GM23338 (cell line): ENCODE measurements at regions not wholly inside any gene's neighbourhood (a gene's known extent, or its start where the extent isn't known, plus 50 kb on each side); places are given as distances from the start of the nearest gene placed in this dataset.

Experiments
- ATAC-seq: fragments of 200-7000 bp; cut with Tn5 transposase; 3 replicates; pipeline ENCODE4 v1.9.1; 2020
- DNase-seq: peaks from one replicate; pipeline ENCODE4 v3.0.0-alpha.2; 2015; ENCODE audit warnings: low spot score
- H2AFZ ChIP-seq: fragments of 200-600 bp; sonication (generic); 2 replicates; pipeline ENCODE4 v1.8.0; 2016; ENCODE audit warnings: antibody characterized with exemption, mild to moderate bottlenecking, moderate library complexity
- H3F3A ChIP-seq: fragments of 200-600 bp; sonication (generic); replicated peaks from 2 replicates; pipeline ENCODE4 v1.8.0; 2017; ENCODE audit warnings: antibody characterized with exemption, mixed run types, low read depth
- H3K27ac ChIP-seq: fragments of 200-600 bp; sonication (generic); 2 replicates; pipeline ENCODE4 v1.6.1; 2016; ENCODE audit warnings: low read depth
- H3K27me3 ChIP-seq: fragments of 200-600 bp; sonication (generic); 2 replicates; pipeline ENCODE4 v1.8.0; 2016; ENCODE audit warnings: mild to moderate bottlenecking, mixed run types, moderate library complexity; ENCODE audit not compliant: insufficient read depth
- H3K36me3 ChIP-seq: fragments of 200-600 bp; sonication (generic); 2 replicates; pipeline ENCODE4 v1.8.0; 2016; ENCODE audit warnings: mild to moderate bottlenecking; ENCODE audit not compliant: insufficient read depth
- H3K4me1 ChIP-seq: fragments of 200-600 bp; sonication (generic); 2 replicates; pipeline ENCODE4 v1.8.0; 2016; ENCODE audit warnings: mild to moderate bottlenecking, moderate library complexity; ENCODE audit not compliant: insufficient read depth
- H3K4me2 ChIP-seq: fragments of 200-600 bp; sonication (generic); 2 replicates; pipeline ENCODE4 v1.7.1; 2017; ENCODE audit warnings: mixed run types
- H3K4me3 ChIP-seq: fragments of 200-600 bp; sonication (generic); 2 replicates; pipeline ENCODE4 v1.6.1; 2016; ENCODE audit warnings: mixed run types
- H3K79me2 ChIP-seq: fragments of 200-600 bp; sonication (generic); replicated peaks from 2 replicates; pipeline ENCODE4 v1.8.0; 2017; ENCODE audit warnings: mild to moderate bottlenecking; ENCODE audit not compliant: insufficient read depth
- H3K9me2 ChIP-seq: fragments of 200-600 bp; sonication (generic); 2 replicates; pipeline ENCODE4 v1.8.0; 2017; ENCODE audit not compliant: insufficient read depth
- H4K20me1 ChIP-seq: fragments of 200-600 bp; sonication (generic); replicated peaks from 2 replicates; pipeline ENCODE4 v1.8.0; 2017; ENCODE audit warnings: mild to moderate bottlenecking; ENCODE audit not compliant: insufficient read depth
- H3K27ac Mint-ChIP-seq: 2 replicates; pipeline ENCODE4 v1.8.0; 2020; ENCODE audit warnings: inconsistent platforms, mild to moderate bottlenecking, moderate library complexity, mixed read lengths
- H3K27me3 Mint-ChIP-seq: 3 replicates; pipeline ENCODE4 v1.8.0; 2022; ENCODE audit warnings: low read depth, mild to moderate bottlenecking, moderate library complexity, mixed read lengths, inconsistent platforms; ENCODE audit not compliant: insufficient read depth, poor library complexity
- H3K36me3 Mint-ChIP-seq: 3 replicates; pipeline ENCODE4 v1.8.0; 2021; ENCODE audit warnings: low read depth, mild to moderate bottlenecking, inconsistent platforms, moderate library complexity, mixed read lengths
- H3K4me1 Mint-ChIP-seq: 3 replicates; pipeline ENCODE4 v1.8.0; 2020; ENCODE audit warnings: mild to moderate bottlenecking, inconsistent platforms, mixed read lengths
- H3K4me3 Mint-ChIP-seq: 3 replicates; pipeline ENCODE4 v1.8.0; 2021; ENCODE audit warnings: moderate library complexity, mild to moderate bottlenecking, inconsistent platforms, mixed read lengths
- H3K9me3 Mint-ChIP-seq: 3 replicates; pipeline ENCODE4 v1.8.0; 2020; ENCODE audit warnings: moderate library complexity, mild to moderate bottlenecking, inconsistent platforms, mixed read lengths
- CTCF ChIP-seq, 2 experiments: fragments of 200-600 bp in 1 of 2; sonication (generic) in 1 of 2; conservative IDR thresholded peaks; 2 replicates each; pipeline versions ENCODE4 v1.5.1 to v1.6.1; 2016 to 2017; ENCODE audit warnings: antibody characterized with exemption in 2 of 2, low read depth in 2 of 2, mild to moderate bottlenecking in 2 of 2, moderate library complexity in 1 of 2
- EZH2 ChIP-seq: fragments of 200-600 bp; sonication (generic); IDR thresholded peaks from one replicate; pipeline ENCODE4 v1.8.0; 2017; ENCODE audit warnings: antibody characterized with exemption, mild to moderate bottlenecking, low read depth; ENCODE audit not compliant: unreplicated experiment
- EZH2phosphoT487 ChIP-seq: fragments of 200-600 bp; sonication (generic); IDR thresholded peaks from one replicate; pipeline ENCODE4 v1.8.1; 2018; ENCODE audit warnings: antibody characterized with exemption; ENCODE audit not compliant: unreplicated experiment
- JUNB ChIP-seq: IDR thresholded peaks from one replicate; pipeline ENCODE4 v1.6.1; 2016; ENCODE audit warnings: antibody characterized with exemption; ENCODE audit not compliant: unreplicated experiment
- NANOG ChIP-seq: IDR thresholded peaks from 2 replicates; pipeline ENCODE4 v1.6.1; 2016; ENCODE audit warnings: antibody characterized with exemption, borderline replicate concordance
- POLR2AphosphoS5 ChIP-seq: IDR thresholded peaks from 2 replicates; pipeline ENCODE4 v1.6.1; 2016; ENCODE audit warnings: antibody characterized with exemption, low read depth
- ZNF114 ChIP-seq: fragments of 250-450 bp; sonication (Bioruptor Pico); IDR thresholded peaks from 2 replicates; pipeline ENCODE4 v1.5.0; 2020; ENCODE audit warnings: mild to moderate bottlenecking, moderate library complexity
- TF ChIP-seq, protein P1 (sequence below): IDR thresholded peaks from 2 replicates; pipeline ENCODE4 v1.6.1; 2016; ENCODE audit warnings: antibody characterized with exemption
- TF ChIP-seq, protein P2 (sequence below): IDR thresholded peaks from one replicate; pipeline ENCODE4 v1.6.1; 2018; ENCODE audit warnings: antibody characterized with exemption; ENCODE audit not compliant: unreplicated experiment

- TF ChIP-seq, protein P1, sequence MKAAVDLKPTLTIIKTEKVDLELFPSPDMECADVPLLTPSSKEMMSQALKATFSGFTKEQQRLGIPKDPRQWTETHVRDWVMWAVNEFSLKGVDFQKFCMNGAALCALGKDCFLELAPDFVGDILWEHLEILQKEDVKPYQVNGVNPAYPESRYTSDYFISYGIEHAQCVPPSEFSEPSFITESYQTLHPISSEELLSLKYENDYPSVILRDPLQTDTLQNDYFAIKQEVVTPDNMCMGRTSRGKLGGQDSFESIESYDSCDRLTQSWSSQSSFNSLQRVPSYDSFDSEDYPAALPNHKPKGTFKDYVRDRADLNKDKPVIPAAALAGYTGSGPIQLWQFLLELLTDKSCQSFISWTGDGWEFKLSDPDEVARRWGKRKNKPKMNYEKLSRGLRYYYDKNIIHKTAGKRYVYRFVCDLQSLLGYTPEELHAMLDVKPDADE = no peak
- no peak for TF ChIP-seq EZH2
Observed at GRCh38 chr9:30382271-30382670, 2002.2 kb upstream of the ACO1 start (continued).

DNA sequence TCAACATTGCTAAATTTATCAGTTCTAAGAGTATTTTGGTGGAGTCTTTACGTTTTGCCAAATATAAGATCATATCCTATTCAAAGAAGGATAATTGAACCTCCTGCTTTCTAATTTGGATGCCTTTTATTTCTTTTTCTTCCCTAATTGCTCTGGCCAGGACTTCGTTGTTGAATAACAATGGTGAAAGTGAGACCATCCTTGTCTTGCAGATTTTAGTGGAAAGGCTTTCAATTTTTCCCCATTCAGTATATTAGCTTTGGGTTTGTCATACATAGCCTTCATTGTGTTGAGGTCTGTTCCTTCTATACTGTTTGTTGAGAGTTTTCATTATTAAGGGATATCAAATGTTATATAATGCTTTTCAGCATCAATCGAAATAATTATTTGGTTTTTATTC is 1974.2 kb upstream of the ACO1 start:
- H4K20me1 ChIP-seq = no peaks in the 10 kb centered on the region
- no peak for TF ChIP-seq EZH2
- TF ChIP-seq NANOG = peak; percentile 77
- TF ChIP-seq ZNF114 (CRISPR knock-in tag) = no peak
- no peaks in the 10 kb centered on the region for H3K27me3 ChIP-seq
- no peak overlapping the region for H3K4me2 ChIP-seq
- H3K9me2 ChIP-seq = 0 out of 2 replicates have a peak, but pooled peaks cover 6% of the 10 kb centered on the region
- DNase-seq (peak; percentile 5), ATAC-seq (no peak; the same call in 2 of the 3 replicates)
- Mint-ChIP-seq H3K36me3 (peaks cover 34% of the 10 kb centered on the region), H3K9me3 (peaks cover 29% of the 10 kb centered on the region), H3K27ac (no peak overlapping the region), H3K27me3 (no peaks in the 10 kb centered on the region), H3K4me1 (no peaks in the 10 kb centered on the region; the same call in 2 of the 3 replicates), H3K4me3 (no peak overlapping the region)
- no peak overlapping the region for H2AFZ ChIP-seq
- H3K4me1 ChIP-seq = peaks cover 5% of the 10 kb centered on the region; the same call in 1 of the 2 replicates
- no peaks in the 10 kb centered on the region for H3F3A ChIP-seq
- no peak overlapping the region for H3K27ac ChIP-seq
- H3K4me3 ChIP-seq = no peak overlapping the region
- no peaks in the 10 kb centered on the region for H3K36me3 ChIP-seq
- no peaks in the 10 kb centered on the region for H3K79me2 ChIP-seq

DNA sequence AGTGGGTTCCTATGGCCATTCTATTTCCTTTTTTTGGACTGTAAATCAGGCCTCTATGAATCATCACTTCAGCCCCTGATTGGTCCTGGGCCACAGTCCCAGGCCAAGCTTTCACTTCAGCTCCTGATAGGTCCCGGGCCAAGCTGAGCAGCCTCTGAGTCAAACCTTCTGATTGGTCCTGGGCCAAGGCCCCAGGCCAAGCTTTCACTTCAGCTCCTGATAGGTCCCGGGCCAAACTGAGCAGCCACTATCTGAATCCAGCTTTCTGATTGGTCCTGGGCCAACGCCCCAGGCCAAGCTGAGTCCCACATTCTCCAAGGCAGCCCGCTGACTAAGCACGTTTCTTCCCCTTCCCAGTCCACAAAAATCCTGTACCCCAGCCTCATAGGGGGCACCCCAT is 1972.9 kb upstream of the ACO1 start:
- Histone ChIP-seq H2AFZ (peak overlapping the region; percentile 45; the same call in 1 of the 2 replicates), H3K27ac (no peak overlapping the region), H3K4me3 (no peak overlapping the region), H3K4me1 (peaks cover 5% of the 10 kb centered on the region; the same call in 1 of the 2 replicates), H4K20me1 (no peaks in the 10 kb centered on the region), H3F3A (no peaks in the 10 kb centered on the region), H3K79me2 (no peaks in the 10 kb centered on the region), H3K4me2 (no peak overlapping the region), H3K27me3 (no peaks in the 10 kb centered on the region), H3K9me2 (0 out of 2 replicates have a peak, but pooled peaks cover 7% of the 10 kb centered on the region), H3K36me3 (no peaks in the 10 kb centered on the region)
- no peak for ATAC-seq
- H3K4me3 Mint-ChIP-seq = no peak overlapping the region
- DNase-seq = no peak
- H3K27me3 Mint-ChIP-seq = no peaks in the 10 kb centered on the region
- no peaks in the 10 kb centered on the region; the same call in 2 of the 3 replicates for H3K4me1 Mint-ChIP-seq
- peaks cover 29% of the 10 kb centered on the region for H3K9me3 Mint-ChIP-seq
- H3K36me3 Mint-ChIP-seq = peaks cover 34% of the 10 kb centered on the region
- no peak overlapping the region for H3K27ac Mint-ChIP-seq
- TF ChIP-seq EZH2 = no peak
- no peak for TF ChIP-seq CTCF (conservative IDR thresholded peaks at IDR 0.05; ENCODE audit: low read depth in 2 of 2)
- TF ChIP-seq POLR2AphosphoS5 = no peak
- TF ChIP-seq EZH2phosphoT487 = no peak
- TF ChIP-seq, protein P1 = no peak
- TF ChIP-seq, protein P2, sequence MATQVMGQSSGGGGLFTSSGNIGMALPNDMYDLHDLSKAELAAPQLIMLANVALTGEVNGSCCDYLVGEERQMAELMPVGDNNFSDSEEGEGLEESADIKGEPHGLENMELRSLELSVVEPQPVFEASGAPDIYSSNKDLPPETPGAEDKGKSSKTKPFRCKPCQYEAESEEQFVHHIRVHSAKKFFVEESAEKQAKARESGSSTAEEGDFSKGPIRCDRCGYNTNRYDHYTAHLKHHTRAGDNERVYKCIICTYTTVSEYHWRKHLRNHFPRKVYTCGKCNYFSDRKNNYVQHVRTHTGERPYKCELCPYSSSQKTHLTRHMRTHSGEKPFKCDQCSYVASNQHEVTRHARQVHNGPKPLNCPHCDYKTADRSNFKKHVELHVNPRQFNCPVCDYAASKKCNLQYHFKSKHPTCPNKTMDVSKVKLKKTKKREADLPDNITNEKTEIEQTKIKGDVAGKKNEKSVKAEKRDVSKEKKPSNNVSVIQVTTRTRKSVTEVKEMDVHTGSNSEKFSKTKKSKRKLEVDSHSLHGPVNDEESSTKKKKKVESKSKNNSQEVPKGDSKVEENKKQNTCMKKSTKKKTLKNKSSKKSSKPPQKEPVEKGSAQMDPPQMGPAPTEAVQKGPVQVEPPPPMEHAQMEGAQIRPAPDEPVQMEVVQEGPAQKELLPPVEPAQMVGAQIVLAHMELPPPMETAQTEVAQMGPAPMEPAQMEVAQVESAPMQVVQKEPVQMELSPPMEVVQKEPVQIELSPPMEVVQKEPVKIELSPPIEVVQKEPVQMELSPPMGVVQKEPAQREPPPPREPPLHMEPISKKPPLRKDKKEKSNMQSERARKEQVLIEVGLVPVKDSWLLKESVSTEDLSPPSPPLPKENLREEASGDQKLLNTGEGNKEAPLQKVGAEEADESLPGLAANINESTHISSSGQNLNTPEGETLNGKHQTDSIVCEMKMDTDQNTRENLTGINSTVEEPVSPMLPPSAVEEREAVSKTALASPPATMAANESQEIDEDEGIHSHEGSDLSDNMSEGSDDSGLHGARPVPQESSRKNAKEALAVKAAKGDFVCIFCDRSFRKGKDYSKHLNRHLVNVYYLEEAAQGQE = no peak
- TF ChIP-seq NANOG = no peak
- no peak for TF ChIP-seq JUNB
